GM10248 (cell line): ENCODE measurements at regions not wholly inside any gene's neighbourhood (a gene's known extent, or its start where the extent isn't known, plus 50 kb on each side); places are given as distances from the start of the nearest gene placed in this dataset.
"Not testable (repeated sequence)": the region's sequence is repeated elsewhere in the genome, so short reads cannot be mapped to it uniquely, and the experiment has no call there.

Experiments used
- CTCF ChIA-PET: fragments of 300-600 bp; sonication (Branson Sonifier 250); formaldehyde crosslinking; extraction: SDS; loops from one replicate; lab custom pipeline; 2021; ENCODE audit warnings: antibody characterized with exemption; lab: Yijun Ruan, JAX
- POLR2A ChIA-PET: fragments of 350-650 bp; sonication (Branson Sonifier 250); formaldehyde crosslinking; extraction: SDS; loops from one replicate; lab custom pipeline; 2020; ENCODE audit warnings: antibody characterized with exemption; lab: Yijun Ruan, JAX
- DNase-seq: peaks from one replicate; pipeline ENCODE4 v3.0.0; 2012; ENCODE audit errors: extremely low spot score
- CTCF ChIP-seq: IDR thresholded peaks from 2 replicates; pipeline ENCODE4 v1.5.1; 2012; ENCODE audit warnings: mild to moderate bottlenecking, low read depth; ENCODE audit errors: extremely low read depth, missing control alignments, control extremely low read depth

- ChIA-PET POLR2A (interaction anchor here (0.5 to 1.2 kb wide), 4 partner anchors 10 to 267 kb away, joined by 3 to 5 read pairs (median 4); no protein-coding TSS in a partner anchor), CTCF (interaction anchor here (0.9 to 1.0 kb wide), 3 partner anchors 88 to 145 kb away, joined by 3 to 5 read pairs (median 3); no protein-coding TSS in a partner anchor)
- DNase-seq, result no peak
- TF ChIP-seq CTCF, result no peak
These were observed 330.4 kb downstream of the TMEM121 start for GRCh38 chr14:105856676-105857219.

GRCh38 chr14:105857220-105857825 is 330.9 kb downstream of the TMEM121 start:
- CTCF ChIA-PET, result interaction anchor here (0.9 kb wide), 1 partner anchor 143 kb away, joined by 5 read pairs; no protein-coding TSS in a partner anchor
- POLR2A ChIA-PET, result interaction anchor here (1.2 kb wide), 1 partner anchor 61 kb away, joined by 3 read pairs; no protein-coding TSS in a partner anchor
- no peak for DNase-seq
- no peak for TF ChIP-seq CTCF

GRCh38 chr14:105857826-105858675 is 331.7 kb downstream of the TMEM121 start:
- ChIA-PET CTCF (interaction anchor here (2.4 kb wide), 1 partner anchor 559 kb away, joined by 6 read pairs; no protein-coding TSS in a partner anchor), POLR2A (no interaction called here)
- TF ChIP-seq CTCF, result no peak
- no peak for DNase-seq

- POLR2A ChIA-PET, result no interaction called here
- TF ChIP-seq CTCF, result no peak
- DNase-seq, result no peak
- CTCF ChIA-PET, result interaction anchor here (0.8 to 2.4 kb wide), 2 partner anchors 142 to 559 kb away, joined by 4 to 6 read pairs; no protein-coding TSS in a partner anchor
These were observed 332.3 kb downstream of the TMEM121 start for GRCh38 chr14:105858676-105859025.

GRCh38 chr14:105859073-105859716 is 332.8 kb downstream of the TMEM121 start:
- CTCF ChIA-PET, result interaction anchor here (0.8 to 2.4 kb wide), 6 partner anchors 141 to 558 kb away, joined by 3 to 16 read pairs (median 5); no protein-coding TSS in a partner anchor
- POLR2A ChIA-PET, result interaction anchor here (1.9 kb wide), 1 partner anchor 150 kb away, joined by 106 read pairs; no protein-coding TSS in a partner anchor
- DNase-seq, result not testable (repeated sequence)

GRCh38 chr14:105859717-105860614 is 333.6 kb downstream of the TMEM121 start:
- no peak for DNase-seq
- TF ChIP-seq CTCF, result no peak
- CTCF ChIA-PET, result interaction anchor here (1.2 to 2.4 kb wide), 5 partner anchors 149 to 557 kb away, joined by 3 to 16 read pairs (median 6); no protein-coding TSS in a partner anchor
- POLR2A ChIA-PET, result interaction anchor here (1.0 to 1.9 kb wide), 2 partner anchors 7 to 150 kb away, joined by 4 to 106 read pairs; no protein-coding TSS in a partner anchor
